Tibial nerve (tissue), 3 donors: ENCODE measurements at regions not wholly inside any gene's neighbourhood (a gene's known extent, or its start where the extent isn't known, plus 50 kb on each side); places are given as distances from the start of the nearest gene placed in this dataset.

ENCODE experiments used
- CTCF ChIP-seq, 5 experiments: fragments of 200-600 bp in 3 of 5; fragments of 450-650 bp in 2 of 5; sonication (generic) in 3 of 5; IDR thresholded peaks; one replicate each; pipeline ENCODE4 v1.5.1; 2016 to 2019; ENCODE audit warnings: antibody characterized with exemption in 5 of 5, mild to moderate bottlenecking in 3 of 5, moderate library complexity in 2 of 5
- POLR2A ChIP-seq, 2 donors: fragments of 450-650 bp; IDR thresholded peaks; one replicate each; pipeline ENCODE4 v1.6.1; 2017; ENCODE audit warnings: antibody characterized with exemption in 2 of 2, mild to moderate bottlenecking in 2 of 2, moderate library complexity in 2 of 2

DNA sequence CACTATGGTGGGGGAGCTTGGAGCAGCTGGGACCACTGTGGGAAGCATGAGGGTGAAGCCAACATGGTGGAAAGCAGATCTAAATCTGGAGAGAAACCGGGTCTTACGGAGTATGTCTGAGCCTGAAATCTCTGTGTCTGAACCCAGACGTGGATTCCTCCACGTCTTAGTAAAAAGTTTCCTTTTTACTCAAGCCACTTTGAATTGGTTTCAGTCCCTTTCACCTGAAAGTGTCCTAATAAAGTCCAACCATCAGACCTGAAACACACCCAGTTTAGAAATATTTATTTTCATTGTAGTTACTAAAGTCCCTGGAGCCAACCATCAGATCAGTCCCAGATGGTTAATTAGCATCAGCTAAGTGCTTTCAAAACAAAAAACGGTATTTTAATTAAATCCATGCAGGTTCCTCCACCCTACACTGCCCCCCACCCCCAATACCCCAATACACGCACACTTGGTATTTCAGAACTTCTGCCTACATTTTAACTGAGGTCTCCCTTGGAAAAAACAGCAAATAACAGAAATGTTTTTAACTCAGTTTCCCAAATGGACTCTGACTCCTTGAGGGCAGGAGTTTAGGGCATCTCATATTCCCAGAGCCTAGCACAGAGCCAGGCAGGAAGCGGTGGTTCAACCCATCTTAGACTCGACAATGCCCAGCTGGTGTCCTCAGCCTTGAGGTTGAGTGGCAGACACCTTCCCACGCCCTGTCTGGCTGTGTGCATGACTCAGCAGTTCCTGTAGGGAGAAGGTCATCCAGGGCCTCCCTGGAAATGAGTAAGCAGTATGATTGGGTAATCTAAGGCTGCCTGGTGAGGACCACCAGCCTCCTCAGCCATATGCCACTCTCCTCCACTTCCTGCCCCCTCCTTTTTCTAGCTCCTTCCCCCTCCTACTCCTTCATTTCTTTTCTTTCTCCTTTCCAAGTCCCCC is 175.8 kb downstream of the TTC8 start:
- TF ChIP-seq CTCF (IDR thresholded peaks at IDR 0.05) = no peak
- no peak for TF ChIP-seq POLR2A (IDR thresholded peaks at IDR 0.05)
